SU-DHL-6 (cell line): ENCODE measurements at regions not wholly inside any gene's neighbourhood (a gene's known extent, or its start where the extent isn't known, plus 50 kb on each side); places are given as distances from the start of the nearest gene placed in this dataset.
A peak's percentile ranks its signal among the peaks of the same experiment; 100 is the strongest.
"Not testable (repeated sequence)": the region's sequence is repeated elsewhere in the genome, so short reads cannot be mapped to it uniquely, and the experiment has no call there.

ENCODE experiments used
- H2AFZ ChIP-seq: fragments of 200-600 bp; sonication (generic); 2 replicates; pipeline ENCODE4 v1.6.1; 2014; ENCODE audit warnings: low read depth, mild to moderate bottlenecking, moderate library complexity, mixed read lengths, antibody characterized with exemption, low read length; ENCODE audit not compliant: severe bottlenecking
- H3F3A ChIP-seq: fragments of 200-600 bp; shearing (Covaris generic); 2 replicates; pipeline ENCODE4 v1.6.0; 2016; ENCODE audit warnings: antibody characterized with exemption, mild to moderate bottlenecking; ENCODE audit not compliant: insufficient read depth
- H3K27ac ChIP-seq: fragments of 200-600 bp; sonication (generic); 2 replicates; pipeline ENCODE4 v1.5.1; 2016; ENCODE audit warnings: low read depth, mild to moderate bottlenecking, low read length, moderate library complexity, mixed read lengths
- H3K27me3 ChIP-seq: fragments of 200-600 bp; sonication (generic), shearing (Covaris generic); 2 replicates; pipeline ENCODE4 v1.6.0; 2014; ENCODE audit warnings: mild to moderate bottlenecking, low read length
- H3K36me3 ChIP-seq: fragments of 200-600 bp; sonication (generic); 2 replicates; pipeline ENCODE4 v1.6.1; 2014; ENCODE audit warnings: mild to moderate bottlenecking, low read length, mixed read lengths
- H3K4me2 ChIP-seq: fragments of 300-600, 200-600 bp; shearing (Covaris generic), sonication (generic); 2 replicates; pipeline ENCODE4 v1.6.0; 2014; ENCODE audit warnings: low read length, low read depth, mild to moderate bottlenecking; ENCODE audit not compliant: poor library complexity, severe bottlenecking
- H3K4me3 ChIP-seq: fragments of 200-600 bp; sonication (generic); 2 replicates; pipeline ENCODE4 v1.5.1; 2014; ENCODE audit warnings: antibody characterized with exemption, low read length, mild to moderate bottlenecking, mixed read lengths; ENCODE audit not compliant: insufficient read depth, poor library complexity, severe bottlenecking
- H3K79me2 ChIP-seq: fragments of 200-600 bp; sonication (generic); 2 replicates; pipeline ENCODE4 v1.6.1; 2014; ENCODE audit warnings: mild to moderate bottlenecking, low read length, moderate library complexity; ENCODE audit not compliant: insufficient read depth
- H3K9ac ChIP-seq: fragments of 200-600 bp; sonication (generic); 2 replicates; pipeline ENCODE4 v1.7.0; 2014; ENCODE audit warnings: mild to moderate bottlenecking, low read length
- H3K9me2 ChIP-seq: fragments of 200-600 bp; sonication (generic); replicated peaks from 2 replicates; pipeline ENCODE4 v1.6.1; 2014; ENCODE audit warnings: low read length; ENCODE audit not compliant: insufficient read depth
- H3K9me3 ChIP-seq: fragments of 200-600 bp; sonication (generic); 2 replicates; pipeline ENCODE4 v1.6.1; 2014; ENCODE audit warnings: low read length, mixed read lengths; ENCODE audit not compliant: insufficient read depth
- H4K20me1 ChIP-seq: fragments of 200-600 bp; sonication (generic); 2 replicates; pipeline ENCODE4 v1.6.1; 2014; ENCODE audit warnings: low read depth, mild to moderate bottlenecking, antibody characterized with exemption, low read length, moderate library complexity, mixed read lengths
- EZH2phosphoT487 ChIP-seq: fragments of 200-600 bp; sonication (generic), shearing (Covaris generic); conservative IDR thresholded peaks from 2 replicates; pipeline ENCODE4 v1.6.1; 2018; ENCODE audit warnings: mild to moderate bottlenecking, antibody characterized with exemption, low read length, moderate library complexity, mixed read lengths
- TF ChIP-seq, protein P1 (sequence below): fragments of 200-600 bp; sonication (generic); IDR thresholded peaks from one replicate; pipeline ENCODE4 v1.5.1; 2017; ENCODE audit warnings: antibody characterized with exemption, mild to moderate bottlenecking, low read length, moderate library complexity; ENCODE audit not compliant: insufficient read depth, poor library complexity, severe bottlenecking

DNA sequence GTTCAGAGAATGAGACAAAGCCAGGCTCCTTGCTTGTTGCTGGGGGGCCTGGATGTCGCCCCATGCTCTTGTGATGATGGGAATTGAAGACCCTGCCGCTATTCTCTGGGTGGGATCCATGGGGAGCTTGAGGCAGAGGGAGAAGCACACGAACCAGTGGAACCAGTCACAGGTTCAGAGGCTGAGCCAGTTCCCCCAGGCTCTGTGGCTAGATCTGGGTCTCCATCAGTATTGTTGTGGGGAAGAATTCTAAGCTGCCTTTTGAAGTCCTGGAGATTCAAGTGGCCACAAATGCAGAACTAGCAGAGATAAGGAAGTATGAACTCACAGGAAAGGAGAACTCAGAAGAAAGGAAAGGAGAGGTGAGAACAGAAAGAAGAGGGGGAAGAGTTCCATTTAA lies 219.4 kb downstream of the MSX2 start:
- Histone ChIP-seq H3K79me2 (no peaks in the 10 kb centered on the region), H3K36me3 (no peaks in the 10 kb centered on the region), H3K27ac (no peak overlapping the region), H3K9me3 (no peaks in the 10 kb centered on the region), H3F3A (no peaks in the 10 kb centered on the region), H3K9ac (no peak overlapping the region), H3K4me2 (no peak overlapping the region), H4K20me1 (no peaks in the 10 kb centered on the region), H2AFZ (no peak overlapping the region), H3K9me2 (no peaks in the 10 kb centered on the region), H3K27me3 (no peaks in the 10 kb centered on the region), H3K4me3 (no peak overlapping the region)
- TF ChIP-seq, protein P1, sequence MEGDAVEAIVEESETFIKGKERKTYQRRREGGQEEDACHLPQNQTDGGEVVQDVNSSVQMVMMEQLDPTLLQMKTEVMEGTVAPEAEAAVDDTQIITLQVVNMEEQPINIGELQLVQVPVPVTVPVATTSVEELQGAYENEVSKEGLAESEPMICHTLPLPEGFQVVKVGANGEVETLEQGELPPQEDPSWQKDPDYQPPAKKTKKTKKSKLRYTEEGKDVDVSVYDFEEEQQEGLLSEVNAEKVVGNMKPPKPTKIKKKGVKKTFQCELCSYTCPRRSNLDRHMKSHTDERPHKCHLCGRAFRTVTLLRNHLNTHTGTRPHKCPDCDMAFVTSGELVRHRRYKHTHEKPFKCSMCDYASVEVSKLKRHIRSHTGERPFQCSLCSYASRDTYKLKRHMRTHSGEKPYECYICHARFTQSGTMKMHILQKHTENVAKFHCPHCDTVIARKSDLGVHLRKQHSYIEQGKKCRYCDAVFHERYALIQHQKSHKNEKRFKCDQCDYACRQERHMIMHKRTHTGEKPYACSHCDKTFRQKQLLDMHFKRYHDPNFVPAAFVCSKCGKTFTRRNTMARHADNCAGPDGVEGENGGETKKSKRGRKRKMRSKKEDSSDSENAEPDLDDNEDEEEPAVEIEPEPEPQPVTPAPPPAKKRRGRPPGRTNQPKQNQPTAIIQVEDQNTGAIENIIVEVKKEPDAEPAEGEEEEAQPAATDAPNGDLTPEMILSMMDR = no peak
- TF ChIP-seq EZH2phosphoT487 = no peak

DNA sequence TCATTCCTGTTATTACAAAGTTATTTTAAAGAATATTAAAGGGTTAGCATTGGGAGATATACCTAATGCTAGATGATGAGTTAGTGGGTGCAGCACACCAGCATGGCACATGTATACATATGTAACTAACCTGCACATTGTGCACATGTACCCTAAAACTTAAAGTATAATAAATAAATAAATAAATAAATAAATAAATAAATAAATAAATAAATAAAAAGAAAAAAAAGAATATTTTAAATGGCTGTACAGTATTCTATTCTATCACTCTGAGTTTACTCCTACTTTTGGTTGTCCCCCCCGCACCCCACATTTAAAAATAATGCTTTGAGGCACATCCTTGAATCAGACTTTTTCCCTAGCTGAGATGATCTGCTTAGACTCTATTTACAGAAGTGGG lies 218.6 kb downstream of the MSX2 start:
- H3K79me2 ChIP-seq, H3K4me3 ChIP-seq, H2AFZ ChIP-seq, H3K9me3 ChIP-seq, H4K20me1 ChIP-seq, H3F3A ChIP-seq, H3K4me2 ChIP-seq, H3K9me2 ChIP-seq, H3K36me3 ChIP-seq, H3K27me3 ChIP-seq, H3K9ac ChIP-seq, H3K27ac ChIP-seq: not testable (repeated sequence)

DNA sequence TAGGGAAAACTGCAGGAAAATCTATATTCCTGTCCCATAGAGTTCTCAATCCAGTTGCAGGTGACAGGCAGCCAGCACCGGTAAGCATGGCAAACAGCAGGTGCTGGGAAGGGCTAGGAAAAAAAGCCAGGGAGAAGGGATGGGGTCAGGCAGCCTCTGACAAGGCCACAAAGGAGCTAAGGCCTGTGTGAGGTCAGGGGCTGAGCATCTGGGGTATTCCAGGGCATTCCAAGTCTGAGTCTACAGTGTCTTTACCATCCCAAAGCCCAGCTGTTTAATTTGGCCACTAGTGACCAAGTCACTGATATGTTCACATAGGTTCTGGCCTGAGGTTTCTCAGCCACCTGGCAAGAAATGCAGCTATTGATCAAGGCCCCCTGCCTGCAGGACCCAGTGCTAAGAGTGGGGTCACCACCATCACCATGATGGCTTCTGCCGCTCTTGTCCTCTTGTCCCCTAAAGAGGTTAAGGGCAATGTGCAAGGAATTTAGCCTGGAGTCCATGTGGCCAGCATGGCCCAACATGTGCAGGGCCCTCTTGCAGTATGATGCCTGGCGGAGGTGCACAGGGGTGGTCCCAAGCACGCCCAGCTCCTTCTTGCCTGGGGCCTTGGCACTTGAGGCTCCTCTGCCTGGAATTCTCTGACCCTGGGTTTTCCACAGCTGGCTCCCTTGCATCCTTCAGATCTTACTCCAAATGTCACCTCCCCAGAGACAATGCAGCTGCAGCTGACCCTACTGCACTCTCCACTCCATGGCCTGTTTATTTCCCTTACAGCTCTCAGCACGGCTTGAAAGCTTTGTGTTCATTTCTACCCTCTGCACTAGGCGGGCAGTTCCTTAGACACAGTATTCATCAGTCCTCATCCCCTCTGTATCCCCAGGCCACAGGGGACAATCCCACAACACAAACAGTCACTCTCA lies 213.1 kb downstream of the MSX2 start:
- Histone ChIP-seq H2AFZ (no peak overlapping the region), H3K79me2 (no peaks in the 10 kb centered on the region), H3K9ac (no peak overlapping the region), H3K27me3 (no peaks in the 10 kb centered on the region), H4K20me1 (no peaks in the 10 kb centered on the region), H3K9me2 (no peaks in the 10 kb centered on the region), H3F3A (no peaks in the 10 kb centered on the region), H3K4me3 (no peak overlapping the region), H3K9me3 (no peaks in the 10 kb centered on the region), H3K36me3 (no peaks in the 10 kb centered on the region), H3K4me2 (no peak overlapping the region), H3K27ac (no peak overlapping the region)
- TF ChIP-seq EZH2phosphoT487 = no peak
- TF ChIP-seq, protein P1 = no peak

DNA sequence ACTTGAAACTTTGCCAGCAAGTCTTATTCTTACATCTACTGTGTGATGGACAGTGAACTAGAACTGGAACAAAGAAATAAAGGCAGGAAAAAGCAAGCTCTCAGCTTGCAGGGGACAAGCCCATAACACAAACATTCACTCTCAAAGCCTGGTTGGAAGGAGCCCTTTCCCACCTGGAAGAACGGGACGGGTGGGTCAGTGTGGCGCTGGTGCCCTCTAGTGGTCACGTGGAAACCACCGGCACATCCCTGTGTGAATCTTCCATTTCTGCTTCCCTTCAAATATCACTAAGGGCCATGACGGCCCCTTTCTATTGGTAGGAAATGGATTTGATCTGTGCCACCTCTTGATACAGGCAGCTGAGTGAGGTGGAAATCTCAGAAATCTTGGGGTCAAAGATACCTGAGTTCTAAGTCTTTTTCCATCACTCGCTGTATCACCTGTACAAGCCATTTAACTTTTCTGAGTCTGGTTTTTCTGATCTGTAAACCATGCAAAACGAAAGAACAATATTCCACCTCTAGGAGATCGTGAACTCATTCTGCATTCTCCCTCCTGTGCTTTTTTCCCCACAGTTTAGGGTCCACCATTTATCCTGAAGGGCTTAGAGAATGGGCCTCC lies 211.6 kb downstream of the MSX2 start:
- H4K20me1 ChIP-seq = no peaks in the 10 kb centered on the region
- H3K9me2 ChIP-seq = no peaks in the 10 kb centered on the region
- no peak overlapping the region for H3K9ac ChIP-seq
- H3K9me3 ChIP-seq = no peaks in the 10 kb centered on the region
- H3F3A ChIP-seq = no peaks in the 10 kb centered on the region
- no peak overlapping the region for H3K27ac ChIP-seq
- no peak overlapping the region for H2AFZ ChIP-seq
- H3K79me2 ChIP-seq = no peaks in the 10 kb centered on the region
- no peak overlapping the region for H3K4me2 ChIP-seq
- no peaks in the 10 kb centered on the region for H3K27me3 ChIP-seq
- H3K4me3 ChIP-seq = no peak overlapping the region
- no peak for TF ChIP-seq EZH2phosphoT487
- TF ChIP-seq, protein P1 = peak; percentile 75
- no peaks in the 10 kb centered on the region for H3K36me3 ChIP-seq

DNA sequence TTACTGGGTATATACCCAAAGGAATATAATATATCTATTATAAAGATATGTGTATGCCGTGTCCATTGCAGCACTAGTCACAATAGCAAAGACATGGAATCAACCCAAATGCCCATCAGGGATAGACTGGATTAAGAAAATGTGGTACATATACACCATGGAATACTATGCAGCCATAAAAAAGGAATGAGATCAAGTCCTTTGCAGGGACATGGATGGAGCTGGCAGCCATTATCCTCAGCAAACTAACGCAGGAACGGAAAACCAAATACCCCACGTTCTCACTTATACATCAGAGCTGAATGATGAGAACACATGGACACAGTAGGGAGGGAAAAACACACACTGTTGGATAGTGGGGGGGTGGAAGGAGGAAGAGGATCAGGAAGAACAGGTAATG lies 206.7 kb downstream of the MSX2 start:
- not testable (repeated sequence) for H3K4me3 ChIP-seq, H2AFZ ChIP-seq, H3K9me2 ChIP-seq, H3F3A ChIP-seq, H3K36me3 ChIP-seq, H3K4me2 ChIP-seq, H4K20me1 ChIP-seq, H3K9me3 ChIP-seq, H3K27me3 ChIP-seq, H3K27ac ChIP-seq, H3K79me2 ChIP-seq, H3K9ac ChIP-seq
